A549 (cell line): ENCODE measurements at regions not wholly inside any gene's neighbourhood (a gene's known extent, or its start where the extent isn't known, plus 50 kb on each side); places are given as distances from the start of the nearest gene placed in this dataset.

Experiments
- ATAC-seq, 2 experiments: fragments of 200-7000 bp in 1 of 2; fragments of >200 bp in 1 of 2; cut with Nextera tagmentation in 1 of 2; cut with Tn5 transposase in 1 of 2; 3 replicates each; pipeline versions ENCODE4 v1.8.0 to v1.9.1; 2018 to 2020; ENCODE audit warnings: mild to moderate bottlenecking in 1 of 2, moderate library complexity in 1 of 2
- CTCF ChIA-PET: fragments of 300-600 bp; sonication (Branson Sonifier 250); formaldehyde crosslinking; extraction: SDS; loops from one replicate; lab custom pipeline; 2021; ENCODE audit warnings: antibody characterized with exemption, inconsistent platforms; lab: Yijun Ruan, JAX
- POLR2A ChIA-PET: fragments of 350-600 bp; formaldehyde crosslinking; extraction: SDS; loops from one replicate; lab custom pipeline; 2021; ENCODE audit warnings: antibody characterized with exemption, inconsistent platforms; lab: Yijun Ruan, JAX
- DNase-seq, 2 experiments: peaks; one replicate each; pipeline versions ENCODE4 v3.0.0 to v3.0.0-alpha.2; 2011 to 2016; ENCODE audit warnings: low read depth in 1 of 2, low spot score in 1 of 2
- FAIRE-seq: peaks from 2 replicates; lab custom pipeline; 2011; peaks lifted over from hg19 to GRCh38; lab: Jason Lieb, UNC
- H3K27ac ChIP-seq, 2 experiments: fragments of >200 bp; sonication (Bioruptor Twin); formaldehyde crosslinking; 3 replicates each; pipeline ENCODE4 v1.5.1; 2016 to 2017
- H3K4me1 ChIP-seq: fragments of >200 bp; sonication (Bioruptor Twin); formaldehyde crosslinking; 3 replicates; pipeline ENCODE4 v1.6.1; 2016
- H3K4me2 ChIP-seq: fragments of >200 bp; sonication (Bioruptor Twin); formaldehyde crosslinking; 3 replicates; pipeline ENCODE4 v1.6.1; 2016
- H3K4me3 ChIP-seq: fragments of >200 bp; sonication (Bioruptor Twin); formaldehyde crosslinking; 3 replicates; pipeline ENCODE4 v1.5.1; 2016
- H3K9me3 ChIP-seq: fragments of >200 bp; sonication (Bioruptor Twin); formaldehyde crosslinking; 3 replicates; pipeline ENCODE4 v1.6.1; 2016
- CBX2 ChIP-seq: fragments of 200-600 bp; sonication (generic); IDR thresholded peaks from 2 replicates; pipeline ENCODE4 v1.6.1; 2016; ENCODE audit warnings: low read depth, mild to moderate bottlenecking, borderline replicate concordance
- CEBPB ChIP-seq, 2 experiments: fragments of >200 bp in 1 of 2; sonication (Bioruptor Twin) in 1 of 2; formaldehyde crosslinking in 1 of 2; IDR thresholded peaks; 2 replicates each; pipeline ENCODE4 v1.6.1; 2012 to 2016
- E2F6 ChIP-seq: IDR thresholded peaks from 2 replicates; pipeline ENCODE4 v1.6.1; 2012; ENCODE audit warnings: low read depth, borderline replicate concordance
- ELK1 ChIP-seq: fragments of 150-350 bp; IDR thresholded peaks from 2 replicates; pipeline ENCODE4 v1.6.1; 2014; ENCODE audit warnings: low read depth, mild to moderate bottlenecking, low read length
- GATA3 ChIP-seq: IDR thresholded peaks from 2 replicates; pipeline ENCODE4 v1.6.1; 2012; ENCODE audit warnings: borderline replicate concordance
- HDAC2 ChIP-seq: fragments of 200-600 bp; sonication (generic); IDR thresholded peaks from 2 replicates; pipeline ENCODE4 v1.6.1; 2016
- HES2 ChIP-seq: fragments of >200 bp; sonication (Bioruptor Twin); formaldehyde crosslinking; IDR thresholded peaks from 2 replicates; pipeline ENCODE4 v1.6.1; 2016
- HEYL ChIP-seq: fragments of 250-450 bp; sonication (Bioruptor Pico); IDR thresholded peaks from 2 replicates; pipeline ENCODE4 v1.8.0; 2021; ENCODE audit warnings: mild to moderate bottlenecking, moderate library complexity
- HMGXB4 ChIP-seq: fragments of 250-450 bp; sonication (Bioruptor Pico); IDR thresholded peaks from 2 replicates; pipeline ENCODE4 v1.5.0; 2021; ENCODE audit warnings: mild to moderate bottlenecking, moderate library complexity, borderline replicate concordance
- MYC ChIP-seq: IDR thresholded peaks from 2 replicates; pipeline ENCODE4 v1.6.1; 2012; ENCODE audit warnings: mild to moderate bottlenecking, inconsistent platforms, low read length, improper control_type of control experiment, borderline replicate concordance
- PBX3 ChIP-seq: IDR thresholded peaks from 2 replicates; pipeline ENCODE4 v1.6.1; 2012
- PHF8 ChIP-seq: fragments of 200-600 bp; sonication (generic); IDR thresholded peaks from 2 replicates; pipeline ENCODE4 v1.6.1; 2016; ENCODE audit warnings: low read depth, mild to moderate bottlenecking, antibody characterized with exemption, moderate library complexity, borderline replicate concordance
- POLR2AphosphoS2 ChIP-seq: conservative IDR thresholded peaks from 2 replicates; pipeline ENCODE4 v1.6.1; 2012; ENCODE audit warnings: low read length, improper control_type of control experiment, inconsistent platforms
- RAD21 ChIP-seq, 2 experiments: fragments of >200 bp in 1 of 2; sonication (Bioruptor Twin) in 1 of 2; formaldehyde crosslinking in 1 of 2; IDR thresholded peaks in 1 of 2; conservative IDR thresholded peaks in 1 of 2; 2 replicates in 1 of 2; 3 replicates in 1 of 2; pipeline ENCODE4 v1.6.1; 2012 to 2018; ENCODE audit warnings: inconsistent platforms in 1 of 2
- RARB ChIP-seq: fragments of 250-450 bp; sonication (Bioruptor Pico); IDR thresholded peaks from 2 replicates; pipeline ENCODE4 v1.8.0; 2021; ENCODE audit warnings: mild to moderate bottlenecking, moderate library complexity
- RCOR1 ChIP-seq: fragments of 150-350 bp; IDR thresholded peaks from 2 replicates; pipeline ENCODE4 v1.6.1; 2014; ENCODE audit warnings: antibody characterized with exemption, low read length, low read depth
- REST ChIP-seq: fragments of 200-600 bp; sonication (generic); IDR thresholded peaks from 2 replicates; pipeline ENCODE4 v1.6.1; 2016; ENCODE audit warnings: antibody characterized with exemption, mild to moderate bottlenecking, moderate library complexity
- SREBF2 ChIP-seq: fragments of 450-650 bp; IDR thresholded peaks from 2 replicates; pipeline ENCODE4 v1.6.1; 2014; ENCODE audit warnings: mild to moderate bottlenecking, moderate library complexity
- ZFP36 ChIP-seq: fragments of 450-650 bp; IDR thresholded peaks from 2 replicates; pipeline ENCODE4 v1.6.1; 2014; ENCODE audit warnings: borderline replicate concordance; ENCODE audit not compliant: partially characterized antibody
- ZSCAN20 ChIP-seq: fragments of 250-450 bp; sonication (Bioruptor Pico); IDR thresholded peaks from 2 replicates; pipeline ENCODE4 v1.8.0; 2022; ENCODE audit warnings: mild to moderate bottlenecking, moderate library complexity
- WGBS: methylation state at CpG from one replicate; pipeline ENCODE4 v1.1.6; 2017; ENCODE audit errors: missing lambda C conversion rate; 5-methylcytosine and 5-hydroxymethylcytosine counted together

- TF ChIP-seq REST: no peak
- TF ChIP-seq CBX2: no peak
Observed at GRCh38 chr22:25449781-25450317, 114.6 kb upstream of the GRK3 start (continued).

GRCh38 chr22:25451480-25452114 lies 112.9 kb upstream of the GRK3 start:
- TF ChIP-seq HES2: no peak
- TF ChIP-seq ZFP36: no peak
- TF ChIP-seq ELK1: no peak
- no peak for TF ChIP-seq PHF8
- TF ChIP-seq HMGXB4 (CRISPR knock-in tag): no peak
- TF ChIP-seq GATA3: no peak
- TF ChIP-seq CEBPB (IDR thresholded peaks at IDR 0.05): no peak
- no peak for TF ChIP-seq HEYL (CRISPR knock-in tag)
- no peak for TF ChIP-seq RARB (CRISPR knock-in tag)
- TF ChIP-seq PBX3: no peak
- no peak for TF ChIP-seq E2F6
- no peak for TF ChIP-seq RAD21 (conservative IDR thresholded peaks at IDR 0.05 in 1 of 2, IDR thresholded peaks at IDR 0.05 in 1 of 2)
- TF ChIP-seq HDAC2: no peak
- no peak for TF ChIP-seq POLR2AphosphoS2
- no peak for TF ChIP-seq REST
- no peak for TF ChIP-seq ZSCAN20 (CRISPR knock-in tag)
- no peak for TF ChIP-seq MYC
- no peak for TF ChIP-seq SREBF2
- TF ChIP-seq RCOR1: no peak
- TF ChIP-seq, all 56 proteins: peak for 0
- DNase-seq: no peak
- WGBS: 87% methylated on average over 2 of the region's 2 CpGs
- Histone ChIP-seq H3K4me1 (peaks cover 8% of the 10 kb centered on the region; the same call in 1 of the 3 replicates), H3K9me3 (no peaks in the 10 kb centered on the region), H3K4me3 (no peak overlapping the region), H3K4me2 (no peak overlapping the region), H3K27ac (no peak overlapping the region)
- ChIA-PET CTCF (interaction anchor here (0.6 to 2.8 kb wide), 3 partner anchors 11 to 321 kb away, joined by 4 to 10 read pairs (median 5); no protein-coding TSS in a partner anchor), POLR2A (no interaction called here)
- no peak for FAIRE-seq
- no peak for ATAC-seq
